Mucosa of descending colon (tissue), 3 donors: ENCODE measurements at regions not wholly inside any gene's neighbourhood (a gene's known extent, or its start where the extent isn't known, plus 50 kb on each side); places are given as distances from the start of the nearest gene placed in this dataset.

Source experiments
- ATAC-seq: fragments of 200-7000 bp; cut with Tn5 transposase; one replicate; pipeline ENCODE4 v1.9.1; 2020; ENCODE audit warnings: mild to moderate bottlenecking, moderate library complexity
- DNase-seq, 3 donors: peaks; one replicate each; pipeline ENCODE4 v3.0.0-alpha.2; 2020
- H3K36me3 ChIP-seq: fragments of 200-600 bp; one replicate; pipeline ENCODE4 v1.8.0; 2021; ENCODE audit warnings: low read depth, mild to moderate bottlenecking
- H3K4me1 ChIP-seq: fragments of 200-600 bp; one replicate; pipeline ENCODE4 v1.8.0; 2021; ENCODE audit warnings: low read depth, mild to moderate bottlenecking
- H3K4me3 ChIP-seq: fragments of 200-600 bp; one replicate; pipeline ENCODE4 v1.8.0; 2021; ENCODE audit warnings: mild to moderate bottlenecking
- H3K9me3 ChIP-seq: fragments of 200-600 bp; one replicate; pipeline ENCODE4 v1.8.0; 2021; ENCODE audit warnings: mild to moderate bottlenecking
- CTCF ChIP-seq: fragments of 200-600 bp; IDR thresholded peaks from one replicate; pipeline ENCODE4 v1.8.0; 2022; ENCODE audit warnings: antibody characterized with exemption, mild to moderate bottlenecking
- intact Hi-C, 2 donors: fragments of 100-400 bp; cut with DNase I in 1 of 2; cut with micrococcal nuclease in 1 of 2; formaldehyde crosslinking; loops; one replicate each; pipeline versions ENCODE4 v1.11.0 to v1.11.1; 2022; cut with DNase I, micrococcal nuclease
- donor health status: DM: no; HTN: no; CAD: no; lungs with moderate emphysema.
- donor health status: DM: no; HTN: no; CAD: no.
- donor health status: DM: no; HTN: yes; CAD: no.

DNA sequence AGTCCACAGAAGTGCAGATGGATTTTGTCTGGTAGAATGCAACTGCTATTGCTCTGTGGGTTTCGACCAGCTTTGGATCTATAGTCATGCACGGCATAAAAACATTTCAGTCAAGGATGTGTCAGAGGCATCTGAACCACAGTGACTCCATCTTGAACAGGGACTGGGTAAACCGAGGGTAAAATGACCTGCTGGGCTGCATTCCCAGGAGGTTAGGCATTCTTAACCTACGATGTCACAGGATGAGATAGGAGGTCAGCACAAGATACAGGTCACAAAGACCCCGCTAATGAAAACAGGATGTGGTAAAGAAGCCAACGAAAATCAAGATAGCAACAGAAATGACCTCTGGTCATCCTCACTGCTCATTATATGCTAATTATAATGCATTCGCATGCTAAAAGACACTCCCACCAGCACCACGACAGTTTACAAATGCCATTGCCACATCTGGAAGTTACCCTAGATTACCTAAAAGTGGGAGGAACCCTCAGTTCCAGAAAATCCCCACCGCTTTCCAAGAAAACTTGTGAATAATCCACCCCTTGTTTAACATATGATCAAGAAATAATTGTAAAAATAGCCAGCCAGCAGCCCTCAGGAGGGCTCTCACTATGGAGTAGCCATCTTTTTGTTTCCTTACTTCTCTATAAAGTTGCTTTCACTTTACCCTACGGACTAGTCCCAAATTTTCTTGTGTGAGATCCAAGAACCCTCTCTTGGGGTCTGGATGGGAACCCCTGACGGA lies 50.7 kb upstream of the CPXM2 start:
- no peak for TF ChIP-seq CTCF
- Histone ChIP-seq H3K9me3 (no peaks in the 10 kb centered on the region), H3K4me3 (no peak overlapping the region), H3K36me3 (no peaks in the 10 kb centered on the region), H3K4me1 (no peaks in the 10 kb centered on the region)
- DNase-seq, result no peak
- intact Hi-C loops, result no loop called here
- no peak for ATAC-seq
